A673 (cell line): ENCODE measurements at regions not wholly inside any gene's neighbourhood (a gene's known extent, or its start where the extent isn't known, plus 50 kb on each side); places are given as distances from the start of the nearest gene placed in this dataset.

Experiments used
- CTCF ChIP-seq: fragments of 300-800, 200-600 bp; sonication (generic); conservative IDR thresholded peaks from 2 replicates; pipeline ENCODE4 v1.5.1; 2017; ENCODE audit warnings: low read depth, mild to moderate bottlenecking, antibody characterized with exemption, low read length, moderate library complexity, mixed read lengths
- EZH2 ChIP-seq: fragments of 200-600 bp; sonication (generic); IDR thresholded peaks from 2 replicates; pipeline ENCODE4 v1.6.1; 2017; ENCODE audit warnings: borderline replicate concordance, low read depth, mild to moderate bottlenecking, mixed read lengths, antibody characterized with exemption, low read length; ENCODE audit not compliant: poor library complexity, severe bottlenecking

GRCh38 chr6:14210077-14210476, 92.5 kb downstream of the CD83 start:
- TF ChIP-seq EZH2 (no peak), CTCF (no peak)
